ENCODE measurements at regions not wholly inside any gene's neighbourhood (a gene's known extent, or its start where the extent isn't known, plus 50 kb on each side); places are given as distances from the start of the nearest gene placed in this dataset.

GRCh38 chr2:238585836-238586821, 159.4 kb downstream of the ASB1 start:
- DNase-seq = no peak

- DNase-seq = no peak
Measured at GRCh38 chr2:238586931-238587775, 160.4 kb downstream of the ASB1 start.

GRCh38 chr2:238587776-238588660, 161.3 kb downstream of the ASB1 start:
- DNase-seq = no peak

- no peak for DNase-seq
Measured at GRCh38 chr2:238589591-238590460, 163.1 kb downstream of the ASB1 start.

DNA sequence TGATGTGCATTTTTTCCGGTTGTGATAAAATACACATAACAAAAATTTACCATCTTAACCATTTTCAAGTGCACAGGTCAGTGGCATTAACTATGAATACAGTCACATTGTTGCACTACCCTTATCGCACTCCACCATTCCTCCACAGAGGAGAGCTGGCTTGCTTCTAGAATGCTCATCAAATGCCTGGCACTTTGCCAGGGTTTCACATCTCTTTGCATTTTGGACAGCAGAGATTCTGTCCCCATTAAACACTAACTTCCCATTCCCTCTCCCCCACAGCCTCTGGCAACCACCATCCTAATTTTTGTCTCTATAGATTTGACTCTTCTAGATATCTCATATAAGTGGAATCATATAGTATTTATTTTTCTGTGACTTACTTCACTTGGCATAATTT, 165.0 kb downstream of the ASB1 start:
- no peak for DNase-seq

- DNase-seq = no peak
Measured at GRCh38 chr2:238593236-238593635, 166.5 kb downstream of the ASB1 start.

DNA sequence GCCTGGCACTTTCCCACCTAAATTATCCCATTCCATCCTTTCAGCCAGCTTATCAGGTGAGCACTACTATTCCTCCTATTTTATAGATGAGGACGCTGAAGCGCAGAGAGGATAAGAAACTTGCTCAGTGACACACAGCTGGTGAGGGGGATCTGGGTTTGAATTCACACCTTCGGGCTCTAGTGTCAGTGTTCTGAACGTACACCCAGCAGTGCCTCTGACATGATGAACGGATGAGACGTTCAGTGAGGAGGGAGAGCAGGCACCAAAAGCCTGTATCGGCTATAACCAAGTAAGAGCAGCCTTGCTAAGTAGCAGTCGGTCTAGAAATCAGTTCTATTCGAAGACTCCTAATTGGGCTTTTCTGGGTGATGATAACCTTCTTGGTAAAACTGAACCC, 167.0 kb downstream of the ASB1 start:
- DNase-seq = no peak

GRCh38 chr2:238594796-238595749, 168.3 kb downstream of the ASB1 start:
- DNase-seq = no peak

DNA sequence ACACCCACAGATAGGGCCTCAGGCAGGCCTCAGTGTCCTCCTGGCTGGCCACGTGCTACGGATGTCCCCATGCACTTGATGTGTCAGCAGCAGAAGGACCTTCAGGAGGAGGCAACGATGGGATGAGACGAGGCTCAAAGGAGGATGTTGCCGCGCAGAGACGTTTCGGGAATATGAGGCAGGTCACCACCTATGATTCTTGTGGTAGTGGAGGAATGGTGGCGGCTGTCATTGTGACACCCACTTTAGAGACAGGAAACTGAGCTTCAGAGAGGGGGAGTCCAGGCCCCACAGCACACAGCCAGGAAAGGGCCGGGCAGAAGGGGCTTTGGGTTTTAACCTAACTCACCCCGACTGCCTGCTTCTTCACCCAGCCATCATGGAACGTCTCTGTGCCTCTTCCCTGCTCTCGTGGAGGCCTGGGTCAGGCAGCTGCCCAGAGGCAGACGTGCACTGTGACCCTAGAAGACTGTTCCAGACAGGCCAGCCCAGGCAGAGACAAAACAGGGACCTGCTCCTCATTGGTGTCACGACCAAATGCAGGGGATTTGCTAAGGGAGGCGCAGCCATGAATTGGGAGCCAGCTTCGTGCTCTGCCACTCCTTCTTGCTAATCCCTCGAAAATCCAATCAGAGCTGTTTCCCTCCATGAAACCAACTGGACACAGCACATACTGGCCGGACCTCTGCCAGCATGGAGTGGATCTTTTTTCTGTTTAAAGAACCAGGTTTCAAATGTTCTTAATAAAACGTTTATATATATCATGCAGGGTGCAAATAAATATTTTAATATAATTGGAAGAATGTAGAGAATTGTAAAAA, 169.2 kb downstream of the ASB1 start:
- DNase-seq = no peak

- DNase-seq = no peak
Measured at GRCh38 chr2:238596571-238597551, 170.1 kb downstream of the ASB1 start.

DNA sequence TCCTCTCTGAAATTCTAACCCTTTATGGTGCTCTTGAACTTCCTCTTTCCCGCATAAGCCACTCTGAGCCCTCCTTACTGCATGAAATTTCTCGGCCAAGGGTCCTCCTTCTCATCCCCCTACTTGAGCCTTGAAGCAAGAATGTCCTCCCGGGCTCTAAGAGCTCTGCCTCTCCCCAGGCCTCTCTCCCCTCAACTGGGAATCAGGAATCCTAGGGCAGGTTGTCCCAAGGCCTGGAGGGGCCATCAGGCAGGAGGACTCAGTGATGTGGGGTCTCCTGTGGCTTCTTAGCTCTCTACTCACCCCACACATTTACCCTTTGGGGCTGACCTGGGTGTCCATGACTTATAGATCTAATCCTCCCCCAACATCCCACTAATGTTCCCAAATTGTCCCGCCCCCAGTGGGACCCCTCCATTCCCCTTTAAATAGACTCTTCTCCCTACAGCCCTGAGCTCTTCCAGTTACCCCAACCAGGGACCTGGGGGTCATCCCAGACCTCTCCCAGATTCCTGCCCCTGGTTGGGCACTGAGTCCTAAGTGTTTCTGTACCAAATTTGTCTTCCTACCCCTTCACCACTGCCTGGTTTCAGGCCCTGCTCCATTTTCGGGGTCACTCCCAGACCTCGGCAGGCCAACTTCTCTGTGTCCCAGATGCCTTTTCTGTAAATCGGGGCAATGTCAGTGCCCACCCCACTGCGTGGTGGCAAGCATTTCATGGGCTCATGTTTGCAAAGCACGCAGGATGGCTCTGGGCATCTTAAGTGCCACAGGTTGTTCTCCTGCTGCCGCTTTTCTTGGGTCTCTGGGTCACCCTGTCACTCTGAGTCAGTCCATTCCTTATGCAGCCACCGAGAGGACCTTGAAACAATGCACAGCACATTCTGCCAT, 171.2 kb downstream of the ASB1 start:
- no peak for DNase-seq

GRCh38 chr2:238598802-238599530, 172.2 kb downstream of the ASB1 start:
- DNase-seq = no peak

DNA sequence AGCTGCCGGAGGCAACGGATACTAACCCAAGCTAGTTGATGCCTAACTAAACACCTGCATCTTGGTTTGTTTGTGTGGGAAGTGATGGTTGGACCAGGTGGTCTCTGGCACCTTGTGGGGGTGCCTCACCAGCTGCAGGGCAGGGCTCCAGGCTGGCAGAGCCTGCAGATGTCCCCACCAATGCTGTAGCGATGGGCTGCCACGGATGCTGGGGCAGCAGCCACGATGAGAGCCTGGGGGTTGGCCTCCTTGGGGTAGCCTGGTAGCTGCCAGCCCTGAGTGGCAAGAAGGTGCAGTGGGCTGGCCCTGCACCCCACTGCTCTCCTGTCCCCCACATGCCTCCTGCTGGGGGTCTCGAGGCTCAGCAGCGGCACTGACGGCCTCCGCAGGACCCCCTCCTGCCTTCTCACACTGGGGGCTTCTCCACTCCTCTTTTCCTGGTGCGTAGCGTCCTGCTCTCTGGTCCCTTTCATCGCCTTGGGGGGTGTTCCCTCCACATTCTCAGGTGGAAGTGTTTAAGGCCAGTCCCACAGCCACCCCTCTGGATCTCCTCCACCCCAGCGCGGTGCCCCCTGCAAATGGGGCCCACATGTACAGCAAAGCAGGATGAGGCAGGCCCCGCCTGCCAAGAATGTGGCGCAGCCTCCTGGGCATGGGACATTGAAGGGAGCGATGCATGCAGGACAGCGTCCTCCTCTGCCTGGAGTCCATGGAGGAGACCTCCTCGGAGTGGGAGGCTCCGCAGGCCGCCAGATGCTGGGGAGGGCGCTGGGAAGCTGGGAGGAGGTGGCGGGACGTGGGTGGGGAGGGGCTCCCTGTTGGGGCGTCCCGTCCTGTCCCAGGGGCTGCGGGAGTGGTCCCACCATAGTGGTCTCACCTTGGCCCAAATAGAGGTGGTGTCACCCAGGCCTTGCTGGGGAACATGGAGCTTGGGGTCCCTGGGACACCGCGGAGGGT, 173.1 kb downstream of the ASB1 start:
- DNase-seq = no peak

DNA sequence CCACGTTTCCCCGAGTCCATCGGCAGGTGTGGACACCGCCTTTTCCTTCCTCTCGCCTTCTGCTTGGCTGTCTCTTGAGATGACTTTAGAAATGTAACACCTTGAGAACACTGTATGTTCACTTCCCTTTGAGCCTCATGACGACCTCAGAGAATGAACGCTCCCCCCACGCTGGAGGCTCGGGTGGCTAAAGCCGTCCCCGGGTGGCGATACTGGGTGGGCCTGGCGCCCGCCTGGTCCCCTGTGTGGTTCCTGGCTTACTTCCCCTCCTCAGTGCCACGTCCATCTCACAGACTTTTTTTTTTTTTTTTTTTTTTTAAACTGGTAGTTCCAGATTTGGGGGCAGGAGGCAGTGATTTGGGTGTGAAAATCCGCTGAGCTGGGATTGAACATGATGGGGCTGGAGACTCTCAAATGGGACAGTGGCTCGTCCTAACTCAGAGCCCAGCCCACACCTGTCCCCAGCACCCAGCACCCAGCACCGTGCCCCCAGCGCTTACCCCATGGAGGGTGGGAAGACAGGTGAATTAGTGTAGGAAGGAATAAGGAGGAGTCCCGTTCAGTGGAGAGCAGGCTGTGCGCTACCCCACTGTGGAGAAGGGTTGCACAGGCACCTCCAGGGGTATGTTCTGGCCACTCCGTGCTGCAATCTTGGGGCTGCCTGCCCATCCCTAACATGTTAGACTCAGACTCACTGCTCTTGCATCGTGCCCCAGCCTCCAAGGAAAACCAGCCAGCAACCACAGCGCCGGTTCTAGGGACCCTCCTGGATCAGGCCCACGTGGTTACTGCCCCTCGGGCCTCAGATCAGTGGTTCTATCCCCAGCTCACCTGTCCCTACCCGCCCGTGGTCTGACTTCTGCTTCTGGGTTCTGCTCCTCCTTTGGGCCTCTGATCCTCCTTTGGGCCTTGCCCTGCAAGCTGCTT, 174.0 kb downstream of the ASB1 start:
- DNase-seq = no peak
